IPS-15b (cell line): ENCODE measurements at regions not wholly inside any gene's neighbourhood (a gene's known extent, or its start where the extent isn't known, plus 50 kb on each side); places are given as distances from the start of the nearest gene placed in this dataset.
"Not testable (repeated sequence)": the region's sequence is repeated elsewhere in the genome, so short reads cannot be mapped to it uniquely, and the experiment has no call there.

Source experiments
- H3K27me3 ChIP-seq: one replicate; pipeline ENCODE4 v1.6.1; 2013; ENCODE audit warnings: low read length; ENCODE audit not compliant: control insufficient read depth, insufficient read depth
- H3K36me3 ChIP-seq: one replicate; pipeline ENCODE4 v1.6.1; 2013; ENCODE audit warnings: low read length; ENCODE audit not compliant: control insufficient read depth, insufficient read depth
- H3K4me1 ChIP-seq: one replicate; pipeline ENCODE4 v1.6.1; 2013; ENCODE audit warnings: mild to moderate bottlenecking, low read length; ENCODE audit not compliant: control insufficient read depth, insufficient read depth
- H3K4me3 ChIP-seq: one replicate; pipeline ENCODE4 v1.5.1; 2013; ENCODE audit warnings: low read depth, low read length
- H3K9ac ChIP-seq: one replicate; pipeline ENCODE4 v1.6.1; 2013; ENCODE audit warnings: low read depth, mild to moderate bottlenecking, low read length
- H3K9me3 ChIP-seq: one replicate; pipeline ENCODE4 v1.6.1; 2013; ENCODE audit warnings: mild to moderate bottlenecking, low read length; ENCODE audit not compliant: control insufficient read depth, insufficient read depth

- no peaks in the 10 kb centered on the region for H3K36me3 ChIP-seq
- no peaks in the 10 kb centered on the region for H3K27me3 ChIP-seq
- no peak overlapping the region for H3K9ac ChIP-seq
- H3K9me3 ChIP-seq = no peaks in the 10 kb centered on the region
- H3K4me3 ChIP-seq = no peak overlapping the region
- H3K4me1 ChIP-seq = peaks cover 3% of the 10 kb centered on the region
Observed at GRCh38 chr16:9614389-9614788, 522.9 kb downstream of the HAPSTR1 start.

- Histone ChIP-seq H3K4me3 (no peak overlapping the region), H3K9me3 (no peaks in the 10 kb centered on the region), H3K9ac (no peak overlapping the region), H3K27me3 (no peaks in the 10 kb centered on the region), H3K4me1 (no peaks in the 10 kb centered on the region), H3K36me3 (no peaks in the 10 kb centered on the region)
Observed at GRCh38 chr16:9622268-9622667, 530.8 kb downstream of the HAPSTR1 start.

- Histone ChIP-seq H3K27me3 (no peaks in the 10 kb centered on the region), H3K4me1 (no peaks in the 10 kb centered on the region), H3K4me3 (no peak overlapping the region), H3K36me3 (no peaks in the 10 kb centered on the region), H3K9me3 (no peaks in the 10 kb centered on the region), H3K9ac (no peak overlapping the region)
Observed at GRCh38 chr16:9625122-9625521, 533.7 kb downstream of the HAPSTR1 start.

GRCh38 chr16:9627427-9627826, 536.0 kb downstream of the HAPSTR1 start:
- H3K4me1 ChIP-seq = no peaks in the 10 kb centered on the region
- H3K9me3 ChIP-seq = peaks cover 1% of the 10 kb centered on the region
- no peaks in the 10 kb centered on the region for H3K27me3 ChIP-seq
- no peak overlapping the region for H3K4me3 ChIP-seq
- no peaks in the 10 kb centered on the region for H3K36me3 ChIP-seq
- H3K9ac ChIP-seq = no peak overlapping the region

- Histone ChIP-seq H3K9ac (no peak overlapping the region), H3K4me3 (no peak overlapping the region), H3K36me3 (no peaks in the 10 kb centered on the region)
Observed at GRCh38 chr16:9630119-9630518, 538.7 kb downstream of the HAPSTR1 start.

GRCh38 chr16:9630985-9631384, 539.5 kb downstream of the HAPSTR1 start:
- Histone ChIP-seq H3K9ac (no peak overlapping the region), H3K36me3 (no peaks in the 10 kb centered on the region), H3K4me3 (no peak overlapping the region), H3K27me3 (no peaks in the 10 kb centered on the region), H3K9me3 (peaks cover 9% of the 10 kb centered on the region), H3K4me1 (no peaks in the 10 kb centered on the region)

More at GRCh38 chr16:9630119-9630518, 538.7 kb downstream of the HAPSTR1 start:
- no peaks in the 10 kb centered on the region for H3K4me1 ChIP-seq
- peaks cover 9% of the 10 kb centered on the region for H3K9me3 ChIP-seq
- no peaks in the 10 kb centered on the region for H3K27me3 ChIP-seq

GRCh38 chr16:9633844-9634243, 542.4 kb downstream of the HAPSTR1 start:
- H3K4me3 ChIP-seq = no peak overlapping the region

GRCh38 chr16:9635150-9635720, 543.8 kb downstream of the HAPSTR1 start:
- H3K4me3 ChIP-seq, H3K27me3 ChIP-seq, H3K9me3 ChIP-seq, H3K9ac ChIP-seq, H3K36me3 ChIP-seq, H3K4me1 ChIP-seq: not testable (repeated sequence)

More at GRCh38 chr16:9633844-9634243, 542.4 kb downstream of the HAPSTR1 start:
- no peaks in the 10 kb centered on the region for H3K36me3 ChIP-seq
- no peaks in the 10 kb centered on the region for H3K4me1 ChIP-seq
- H3K27me3 ChIP-seq = no peaks in the 10 kb centered on the region
- no peak overlapping the region for H3K9ac ChIP-seq
- H3K9me3 ChIP-seq = peaks cover 9% of the 10 kb centered on the region

- Histone ChIP-seq H3K27me3 (no peaks in the 10 kb centered on the region), H3K4me3 (no peak overlapping the region), H3K4me1 (peaks cover 2% of the 10 kb centered on the region), H3K36me3 (no peaks in the 10 kb centered on the region), H3K9ac (no peak overlapping the region), H3K9me3 (no peaks in the 10 kb centered on the region)
Observed at GRCh38 chr16:9644258-9644657, 538.0 kb downstream of the GRIN2A start.

GRCh38 chr16:9645911-9646310, 536.3 kb downstream of the GRIN2A start:
- Histone ChIP-seq H3K36me3 (no peaks in the 10 kb centered on the region), H3K9ac (no peak overlapping the region), H3K4me1 (peaks cover 2% of the 10 kb centered on the region), H3K27me3 (no peaks in the 10 kb centered on the region), H3K4me3 (no peak overlapping the region), H3K9me3 (no peaks in the 10 kb centered on the region)

- Histone ChIP-seq H3K9me3 (no peaks in the 10 kb centered on the region), H3K36me3 (no peaks in the 10 kb centered on the region), H3K4me1 (peaks cover 2% of the 10 kb centered on the region), H3K27me3 (no peaks in the 10 kb centered on the region), H3K4me3 (no peak overlapping the region), H3K9ac (no peak overlapping the region)
Observed at GRCh38 chr16:9647981-9648701, 534.1 kb downstream of the GRIN2A start.

- no peak overlapping the region for H3K4me3 ChIP-seq
- no peaks in the 10 kb centered on the region for H3K9me3 ChIP-seq
- no peak overlapping the region for H3K9ac ChIP-seq
- no peaks in the 10 kb centered on the region for H3K27me3 ChIP-seq
- H3K36me3 ChIP-seq = no peaks in the 10 kb centered on the region
- peaks cover 10% of the 10 kb centered on the region for H3K4me1 ChIP-seq
Observed at GRCh38 chr16:9650284-9650683, 531.9 kb downstream of the GRIN2A start.
